ENCODE measurements at regions not wholly inside any gene's neighbourhood (a gene's known extent, or its start where the extent isn't known, plus 50 kb on each side); places are given as distances from the start of the nearest gene placed in this dataset.
A peak's percentile ranks its signal among the peaks of the same experiment; 100 is the strongest.
"Not testable (repeated sequence)": the region's sequence is repeated elsewhere in the genome, so short reads cannot be mapped to it uniquely, and the experiment has no call there.

GRCh38 chr17:62156949-62157348 lies 91.9 kb upstream of the MED13 start:
- no peaks in the 10 kb centered on the region for H3K27me3 ChIP-seq (ENCODE audit: control insufficient read depth in 3 of 3, insufficient read depth in 3 of 3, low read length in 3 of 3)
- FAIRE-seq (no peak), DNase-seq (no peak)
- no peak overlapping the region for H3K4me3 ChIP-seq (ENCODE audit: low read depth in 1 of 3, low read length in 3 of 3)
- H3K4me1 ChIP-seq (ENCODE audit: control insufficient read depth in 3 of 3, insufficient read depth in 2 of 3, low read depth in 1 of 3, low read length in 2 of 3) = no peaks in the 10 kb centered on the region
- no peaks in the 10 kb centered on the region for H3K9me3 ChIP-seq (ENCODE audit: control insufficient read depth in 2 of 2, insufficient read depth in 1 of 2, low read depth in 1 of 2, low read length in 1 of 2)
- 24 to 43% (median 25%) methylated on average over 1 of the region's 1 CpG for WGBS, 3 donors
- H3K36me3 ChIP-seq (ENCODE audit: control insufficient read depth in 3 of 3, insufficient read depth in 2 of 3, low read depth in 1 of 3, low read length in 3 of 3) = no peaks in the 10 kb centered on the region
- no peak overlapping the region for H3K27ac ChIP-seq (ENCODE audit: low read depth in 1 of 3, low read length in 2 of 3)

DNA sequence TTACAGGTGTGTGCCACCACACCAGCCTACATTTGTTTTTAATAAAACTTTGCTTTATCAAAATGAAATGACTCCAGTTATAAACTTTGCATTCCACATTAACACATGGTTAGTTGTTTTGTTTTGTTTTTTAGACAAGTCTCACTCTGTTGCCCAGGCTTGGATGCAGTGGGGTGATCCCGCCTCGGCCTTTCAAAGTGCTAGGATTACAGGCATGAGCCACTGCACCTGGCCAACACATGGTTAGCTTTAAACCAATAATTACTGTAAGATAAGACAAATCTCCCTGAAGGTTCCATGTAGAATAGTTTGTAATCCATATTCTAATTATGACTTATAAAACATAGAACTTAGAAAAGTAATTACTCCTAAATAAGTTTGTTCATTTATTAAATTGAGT lies 89.8 kb upstream of the MED13 start:
- Histone ChIP-seq H3K4me3 (ENCODE audit: low read depth in 1 of 3, low read length in 3 of 3) (no peak overlapping the region), H3K27me3 (ENCODE audit: control insufficient read depth in 3 of 3, insufficient read depth in 3 of 3, low read length in 3 of 3) (no peaks in the 10 kb centered on the region), H3K27ac (ENCODE audit: low read depth in 1 of 3, low read length in 2 of 3) (no peak overlapping the region), H3K4me1 (ENCODE audit: control insufficient read depth in 3 of 3, insufficient read depth in 2 of 3, low read depth in 1 of 3, low read length in 2 of 3) (no peaks in the 10 kb centered on the region), H3K9me3 (ENCODE audit: control insufficient read depth in 2 of 2, insufficient read depth in 1 of 2, low read depth in 1 of 2, low read length in 1 of 2) (no peaks in the 10 kb centered on the region), H3K36me3 (ENCODE audit: control insufficient read depth in 3 of 3, insufficient read depth in 2 of 3, low read depth in 1 of 3, low read length in 3 of 3) (no peaks in the 10 kb centered on the region)
- no peak for DNase-seq
- WGBS, 3 donors = 22 to 59% (median 26%) methylated on average over 2 of the region's 2 CpGs
- no peak for FAIRE-seq

GRCh38 chr17:62150471-62150870 lies 85.4 kb upstream of the MED13 start:
- Histone ChIP-seq H3K9me3 (ENCODE audit: control insufficient read depth in 2 of 2, insufficient read depth in 1 of 2, low read depth in 1 of 2, low read length in 1 of 2) (no peaks in the 10 kb centered on the region), H3K36me3 (ENCODE audit: control insufficient read depth in 3 of 3, insufficient read depth in 2 of 3, low read depth in 1 of 3, low read length in 3 of 3) (no peaks in the 10 kb centered on the region), H3K4me3 (ENCODE audit: low read depth in 1 of 3, low read length in 3 of 3) (no peak overlapping the region), H3K27ac (ENCODE audit: low read depth in 1 of 3, low read length in 2 of 3) (no peak overlapping the region), H3K4me1 (ENCODE audit: control insufficient read depth in 3 of 3, insufficient read depth in 2 of 3, low read depth in 1 of 3, low read length in 2 of 3) (peaks cover 0 to 3% (median 0%) of the 10 kb centered on the region in 3 donors), H3K27me3 (ENCODE audit: control insufficient read depth in 3 of 3, insufficient read depth in 3 of 3, low read length in 3 of 3) (no peaks in the 10 kb centered on the region)
- DNase-seq (no peak), FAIRE-seq (no peak)
- WGBS, 3 donors = 90 to 95% (median 92%) methylated on average over 2 of the region's 2 CpGs

DNA sequence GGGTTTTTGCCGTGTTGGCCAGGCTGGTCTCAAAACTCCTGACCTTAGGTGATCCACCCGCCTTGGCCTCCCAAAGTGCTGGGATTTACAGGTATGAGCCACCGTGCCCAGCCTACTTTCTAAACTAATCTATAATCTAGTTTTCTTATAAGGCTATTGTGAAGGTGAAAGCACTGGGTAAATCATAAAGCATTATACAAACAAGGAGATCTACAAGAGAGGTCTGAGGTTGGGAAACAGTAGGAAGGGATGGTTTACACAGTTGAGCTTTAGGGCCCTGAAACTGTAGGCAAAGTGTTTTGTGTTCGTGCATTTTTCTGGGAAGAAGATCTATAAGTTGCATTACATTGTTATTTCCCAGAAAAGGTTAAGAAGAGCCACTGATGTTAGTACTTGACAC lies 84.9 kb upstream of the MED13 start:
- no peak overlapping the region for H3K27ac ChIP-seq (ENCODE audit: low read depth in 1 of 3, low read length in 2 of 3)

DNA sequence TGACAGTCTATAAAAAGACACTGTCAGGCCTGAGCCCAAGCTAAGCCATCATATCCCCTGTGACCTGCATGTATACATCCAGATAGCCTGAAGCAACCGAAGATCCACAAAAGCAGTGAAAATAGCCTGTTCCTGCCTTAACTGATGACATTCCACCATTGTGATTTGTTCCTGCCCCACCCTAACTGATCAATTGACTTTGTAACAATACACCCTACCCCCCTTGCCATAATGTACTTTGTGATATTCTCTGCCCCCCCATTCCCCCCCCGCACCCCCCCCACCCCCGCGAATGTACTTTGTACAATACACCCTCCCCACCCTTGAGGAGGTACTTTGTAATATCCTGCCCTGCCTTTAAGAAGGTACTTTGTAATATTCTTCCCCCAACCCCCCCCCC lies 82.2 kb upstream of the MED13 start:
- FAIRE-seq (no peak), DNase-seq (no peak)
- Histone ChIP-seq H3K27ac (ENCODE audit: low read depth in 1 of 3, low read length in 2 of 3) (no peak overlapping the region), H3K27me3 (ENCODE audit: control insufficient read depth in 3 of 3, insufficient read depth in 3 of 3, low read length in 3 of 3) (no peaks in the 10 kb centered on the region), H3K4me1 (ENCODE audit: control insufficient read depth in 3 of 3, insufficient read depth in 2 of 3, low read depth in 1 of 3, low read length in 2 of 3) (peaks cover 0 to 3% (median 0%) of the 10 kb centered on the region in 3 donors), H3K9me3 (ENCODE audit: control insufficient read depth in 2 of 2, insufficient read depth in 1 of 2, low read depth in 1 of 2, low read length in 1 of 2) (no peaks in the 10 kb centered on the region), H3K4me3 (ENCODE audit: low read depth in 1 of 3, low read length in 3 of 3) (no peak overlapping the region), H3K36me3 (ENCODE audit: control insufficient read depth in 3 of 3, insufficient read depth in 2 of 3, low read depth in 1 of 3, low read length in 3 of 3) (no peaks in the 10 kb centered on the region)
- 64 to 87% (median 73%) methylated on average over 1 to 4 of the region's 4 CpGs for WGBS, 3 donors

More for the DNA sequence above, 84.9 kb upstream of the MED13 start:
- DNase-seq (no peak), FAIRE-seq (no peak)
- Histone ChIP-seq H3K4me1 (ENCODE audit: control insufficient read depth in 3 of 3, insufficient read depth in 2 of 3, low read depth in 1 of 3, low read length in 2 of 3) (peaks cover 0 to 3% (median 0%) of the 10 kb centered on the region in 3 donors), H3K27me3 (ENCODE audit: control insufficient read depth in 3 of 3, insufficient read depth in 3 of 3, low read length in 3 of 3) (no peaks in the 10 kb centered on the region), H3K4me3 (ENCODE audit: low read depth in 1 of 3, low read length in 3 of 3) (no peak overlapping the region), H3K9me3 (ENCODE audit: control insufficient read depth in 2 of 2, insufficient read depth in 1 of 2, low read depth in 1 of 2, low read length in 1 of 2) (no peaks in the 10 kb centered on the region), H3K36me3 (ENCODE audit: control insufficient read depth in 3 of 3, insufficient read depth in 2 of 3, low read depth in 1 of 3, low read length in 3 of 3) (no peaks in the 10 kb centered on the region)
- 79 to 80% (median 79%) methylated on average over 4 of the region's 4 CpGs for WGBS, 3 donors

- Histone ChIP-seq H3K4me3 (ENCODE audit: low read depth in 1 of 3, low read length in 3 of 3) (no peak overlapping the region), H3K36me3 (ENCODE audit: control insufficient read depth in 3 of 3, insufficient read depth in 2 of 3, low read depth in 1 of 3, low read length in 3 of 3) (no peaks in the 10 kb centered on the region), H3K27ac (ENCODE audit: low read depth in 1 of 3, low read length in 2 of 3) (peak overlapping the region in 1 of 3 donors; percentile 57), H3K4me1 (ENCODE audit: control insufficient read depth in 3 of 3, insufficient read depth in 2 of 3, low read depth in 1 of 3, low read length in 2 of 3) (peaks cover 0 to 5% (median 0%) of the 10 kb centered on the region in 3 donors), H3K9me3 (ENCODE audit: control insufficient read depth in 2 of 2, insufficient read depth in 1 of 2, low read depth in 1 of 2, low read length in 1 of 2) (no peaks in the 10 kb centered on the region), H3K27me3 (ENCODE audit: control insufficient read depth in 3 of 3, insufficient read depth in 3 of 3, low read length in 3 of 3) (peaks cover 0 to 14% (median 0%) of the 10 kb centered on the region in 3 donors)
- 40 to 59% (median 50%) methylated on average over 13 to 14 of the region's 14 CpGs for WGBS, 3 donors
- FAIRE-seq = no peak
- DNase-seq = peak; percentile 73 to 96
Measured at GRCh38 chr17:62140836-62141235, 75.8 kb upstream of the MED13 start.

DNA sequence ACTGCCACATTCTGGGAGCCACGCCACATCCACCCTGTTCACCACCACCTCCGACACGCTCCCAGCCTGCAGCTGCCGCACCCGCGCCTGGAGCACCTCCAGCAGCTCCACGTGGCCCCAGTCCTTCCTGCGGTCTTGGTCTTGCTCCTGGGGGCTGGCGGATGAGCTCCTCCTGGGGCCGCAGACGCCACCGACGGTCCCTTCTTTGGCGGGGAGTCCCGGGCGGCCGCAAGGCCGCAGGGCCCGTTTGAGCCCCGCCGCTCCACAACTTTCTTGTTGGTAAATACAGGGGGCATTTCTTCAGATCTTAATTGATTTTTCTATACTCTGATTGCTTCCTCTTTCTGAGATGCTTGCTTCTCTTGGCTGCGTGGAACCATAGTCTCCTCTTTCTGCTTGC lies 75.3 kb upstream of the MED13 start:
- Histone ChIP-seq H3K4me3 (ENCODE audit: low read depth in 1 of 3, low read length in 3 of 3) (no peak overlapping the region), H3K9me3 (ENCODE audit: control insufficient read depth in 2 of 2, insufficient read depth in 1 of 2, low read depth in 1 of 2, low read length in 1 of 2) (no peaks in the 10 kb centered on the region), H3K27me3 (ENCODE audit: control insufficient read depth in 3 of 3, insufficient read depth in 3 of 3, low read length in 3 of 3) (peaks cover 0 to 14% (median 0%) of the 10 kb centered on the region in 3 donors), H3K27ac (ENCODE audit: low read depth in 1 of 3, low read length in 2 of 3) (peak overlapping the region in 1 of 3 donors; percentile 30), H3K4me1 (ENCODE audit: control insufficient read depth in 3 of 3, insufficient read depth in 2 of 3, low read depth in 1 of 3, low read length in 2 of 3) (peaks cover 0 to 5% (median 0%) of the 10 kb centered on the region in 3 donors), H3K36me3 (ENCODE audit: control insufficient read depth in 3 of 3, insufficient read depth in 2 of 3, low read depth in 1 of 3, low read length in 3 of 3) (no peaks in the 10 kb centered on the region)
- no peak for FAIRE-seq
- 89 to 91% (median 90%) methylated on average over 18 to 22 of the region's 22 CpGs for WGBS, 3 donors
- DNase-seq = no peak

DNA sequence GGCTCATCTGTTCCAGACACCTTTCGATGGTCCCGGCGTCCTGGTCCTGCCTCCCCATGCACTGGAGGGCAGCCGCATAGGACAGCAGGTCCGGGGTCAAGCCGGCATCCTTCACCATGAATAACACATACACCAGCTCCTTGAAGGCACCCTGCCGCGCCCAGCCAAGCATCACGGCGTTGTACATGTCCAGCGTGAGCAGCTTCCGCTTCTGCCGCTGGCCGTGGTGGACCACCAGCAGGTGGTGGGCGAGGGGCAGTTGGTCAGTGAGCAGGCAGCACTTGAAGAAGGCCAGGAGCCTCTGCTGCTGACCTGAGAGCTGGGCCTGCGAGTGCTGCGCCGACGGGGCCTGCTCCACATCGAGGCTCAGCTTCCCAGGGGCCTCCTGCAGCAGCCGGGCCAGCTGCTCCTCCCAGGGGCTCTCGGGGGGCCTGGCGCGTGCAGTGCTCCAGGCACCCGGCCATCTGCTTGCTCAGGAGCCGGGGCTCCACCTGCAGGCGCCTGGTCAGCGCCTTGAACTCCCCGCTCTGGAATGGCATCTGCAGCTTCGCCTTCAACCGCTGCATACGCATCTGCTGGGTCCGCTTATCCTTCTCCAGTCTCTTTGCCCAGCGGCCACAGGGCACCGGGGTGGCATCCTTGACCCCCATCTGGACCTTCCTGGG lies 74.7 kb upstream of the MED13 start:
- WGBS, 3 donors = 89 to 96% (median 94%) methylated on average over 29 to 35 of the region's 35 CpGs
- H3K9me3 ChIP-seq (ENCODE audit: control insufficient read depth in 2 of 2, insufficient read depth in 1 of 2, low read depth in 1 of 2, low read length in 1 of 2); H3K4me1 ChIP-seq (ENCODE audit: control insufficient read depth in 3 of 3, insufficient read depth in 2 of 3, low read depth in 1 of 3, low read length in 2 of 3); DNase-seq; H3K4me3 ChIP-seq (ENCODE audit: low read depth in 1 of 3, low read length in 3 of 3); H3K36me3 ChIP-seq (ENCODE audit: control insufficient read depth in 3 of 3, insufficient read depth in 2 of 3, low read depth in 1 of 3, low read length in 3 of 3); H3K27ac ChIP-seq (ENCODE audit: low read depth in 1 of 3, low read length in 2 of 3); FAIRE-seq: not testable (repeated sequence)
- H3K27me3 ChIP-seq (ENCODE audit: control insufficient read depth in 3 of 3, insufficient read depth in 3 of 3, low read length in 3 of 3) = peaks cover 0 to 14% (median 0%) of the 10 kb centered on the region in 3 donors

DNA sequence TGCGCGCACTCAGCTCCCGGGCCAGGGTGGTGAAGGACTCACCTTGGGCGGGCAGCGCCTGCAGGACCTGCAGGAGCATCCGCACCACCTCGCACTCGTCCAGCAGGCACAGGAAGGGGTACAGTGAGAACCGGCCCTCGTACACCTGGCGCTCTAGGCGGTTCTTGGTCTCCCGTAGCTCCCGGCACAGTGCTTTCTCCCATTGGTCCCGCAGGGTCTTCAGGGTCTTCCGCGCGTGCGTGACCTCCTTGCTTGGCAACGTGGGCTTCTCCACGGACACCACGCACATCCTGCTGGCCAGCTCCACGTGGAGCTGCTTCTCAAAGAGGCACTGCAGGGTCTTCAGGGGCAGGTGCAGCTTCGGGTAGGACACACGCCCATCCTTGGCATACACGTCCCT lies 74.1 kb upstream of the MED13 start:
- H3K36me3 ChIP-seq (ENCODE audit: control insufficient read depth in 3 of 3, insufficient read depth in 2 of 3, low read depth in 1 of 3, low read length in 3 of 3) = no peaks in the 10 kb centered on the region
- WGBS, 3 donors = 80 to 91% (median 88%) methylated on average over 26 of the region's 26 CpGs
- no peak for FAIRE-seq
- no peak overlapping the region for H3K4me3 ChIP-seq (ENCODE audit: low read depth in 1 of 3, low read length in 3 of 3)
- peaks cover 0 to 5% (median 0%) of the 10 kb centered on the region in 3 donors for H3K4me1 ChIP-seq (ENCODE audit: control insufficient read depth in 3 of 3, insufficient read depth in 2 of 3, low read depth in 1 of 3, low read length in 2 of 3)
- H3K27me3 ChIP-seq (ENCODE audit: control insufficient read depth in 3 of 3, insufficient read depth in 3 of 3, low read length in 3 of 3) = peaks cover 0 to 14% (median 0%) of the 10 kb centered on the region in 3 donors
- no peak overlapping the region for H3K27ac ChIP-seq (ENCODE audit: low read depth in 1 of 3, low read length in 2 of 3)
- no peaks in the 10 kb centered on the region for H3K9me3 ChIP-seq (ENCODE audit: control insufficient read depth in 2 of 2, insufficient read depth in 1 of 2, low read depth in 1 of 2, low read length in 1 of 2)
- DNase-seq = no peak

Measured in small intestine (tissue), 7 donors.